Left renal pelvis (tissue), 4 donors: ENCODE measurements at regions not wholly inside any gene's neighbourhood (a gene's known extent, or its start where the extent isn't known, plus 50 kb on each side); places are given as distances from the start of the nearest gene placed in this dataset.
"Not testable (repeated sequence)": the region's sequence is repeated elsewhere in the genome, so short reads cannot be mapped to it uniquely, and the experiment has no call there.

Experiments used
- DNase-seq, 4 donors: peaks; one replicate each; pipeline ENCODE4 v3.0.0-alpha.2; 2013; ENCODE audit warnings: low read depth in 4 of 4, low spot score in 3 of 4

DNA sequence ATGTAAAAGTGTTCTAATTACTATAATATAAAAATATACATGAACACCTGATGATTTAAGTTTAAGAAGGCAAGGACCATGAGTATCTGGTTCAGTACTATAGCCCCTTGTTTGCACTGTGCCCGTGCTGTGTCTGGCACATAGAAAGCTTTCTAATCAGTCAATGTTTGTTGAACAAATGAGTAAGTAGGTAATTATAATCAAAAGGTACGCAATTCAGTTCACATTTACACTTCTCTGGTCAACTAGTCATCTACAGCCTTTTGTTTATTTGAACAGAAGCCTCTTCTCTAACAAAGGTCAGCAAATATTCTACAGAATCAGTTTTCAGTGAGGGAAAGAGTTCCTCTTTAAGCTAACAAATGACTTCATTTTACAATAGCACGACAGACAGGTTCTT is 523.3 kb downstream of the SMARCA1 start:
- DNase-seq, result no peak

DNA sequence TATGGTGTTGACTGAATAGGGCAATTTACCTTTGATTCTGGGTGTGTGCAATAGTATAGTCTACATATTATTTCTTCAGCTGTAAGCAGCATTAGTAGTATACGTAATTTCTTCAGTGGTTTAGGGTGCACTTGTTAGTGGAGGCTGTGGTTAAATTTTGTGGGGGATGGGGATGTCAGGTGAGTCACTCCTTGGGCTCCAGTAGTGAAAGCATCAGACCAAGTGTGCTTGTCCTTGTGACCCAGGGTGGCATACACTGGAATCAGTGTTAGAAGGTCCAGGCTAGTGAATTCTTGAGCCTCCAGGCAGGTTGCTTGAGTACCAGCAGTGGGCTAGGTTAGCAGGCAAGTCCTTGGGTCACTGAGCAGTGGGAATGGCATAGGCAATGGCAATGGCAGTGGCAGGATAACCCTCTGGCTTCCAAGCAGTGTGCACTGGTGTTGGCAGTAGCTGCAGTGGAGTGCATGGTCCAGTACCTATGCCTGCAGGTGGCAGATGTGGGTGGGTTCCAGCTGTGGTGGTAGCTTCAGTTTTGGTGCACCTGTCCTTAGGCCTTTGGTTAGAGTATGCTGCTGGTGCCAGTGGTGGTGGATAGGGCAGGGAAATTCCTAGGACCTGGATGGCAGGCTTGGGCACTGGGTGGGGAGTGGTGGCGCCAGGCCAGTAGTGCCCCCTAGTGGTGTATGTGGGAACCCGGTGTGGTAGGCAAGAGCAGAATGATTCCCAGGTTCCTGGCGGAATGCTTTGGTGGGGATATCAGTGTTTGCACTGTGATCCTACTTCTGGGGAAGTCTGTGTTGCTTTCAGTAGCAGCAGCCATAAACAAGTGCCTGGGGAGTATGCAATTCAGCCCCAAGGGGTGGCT is 531.0 kb downstream of the SMARCA1 start:
- no peak for DNase-seq

DNA sequence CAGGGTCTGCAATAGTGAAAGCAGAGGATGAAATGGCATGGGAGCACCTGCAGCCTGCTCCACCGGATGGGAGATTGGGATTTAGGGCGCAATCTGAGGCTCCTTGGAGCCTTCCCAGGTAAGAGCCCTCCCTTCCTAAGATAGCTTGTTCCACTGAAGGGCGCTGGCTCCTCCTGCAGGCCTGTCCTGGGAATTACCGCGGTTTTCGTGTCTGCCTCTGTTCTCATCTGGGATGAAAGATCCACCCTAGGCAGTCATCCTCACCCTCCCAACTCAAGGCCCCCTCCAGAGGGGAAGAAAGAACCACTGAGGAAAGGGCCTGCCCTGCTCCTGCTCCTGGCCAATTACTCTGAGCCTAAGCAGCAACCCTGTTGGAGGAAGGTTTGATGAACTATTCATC is 547.5 kb downstream of the SMARCA1 start:
- DNase-seq, result no peak

DNA sequence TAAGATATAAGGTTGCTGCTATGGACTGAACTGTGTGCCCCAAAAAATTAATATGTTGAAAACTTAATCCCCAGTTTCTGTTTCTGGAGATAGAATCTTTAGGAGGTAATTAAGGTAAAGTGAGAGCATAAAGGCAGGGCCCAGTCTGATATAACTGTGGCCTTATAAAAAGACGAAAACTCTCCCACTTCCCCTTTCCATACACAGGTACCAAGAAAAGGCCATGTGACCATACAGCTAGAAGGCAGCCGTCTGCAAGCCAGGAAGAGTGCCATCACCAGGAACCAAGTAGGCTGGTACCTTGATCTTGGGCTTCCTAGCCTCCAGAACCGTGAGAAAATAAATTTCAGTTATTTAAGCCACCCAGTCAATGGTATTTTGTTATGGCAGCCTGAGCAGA is 550.3 kb downstream of the SMARCA1 start:
- DNase-seq, result no peak

DNA sequence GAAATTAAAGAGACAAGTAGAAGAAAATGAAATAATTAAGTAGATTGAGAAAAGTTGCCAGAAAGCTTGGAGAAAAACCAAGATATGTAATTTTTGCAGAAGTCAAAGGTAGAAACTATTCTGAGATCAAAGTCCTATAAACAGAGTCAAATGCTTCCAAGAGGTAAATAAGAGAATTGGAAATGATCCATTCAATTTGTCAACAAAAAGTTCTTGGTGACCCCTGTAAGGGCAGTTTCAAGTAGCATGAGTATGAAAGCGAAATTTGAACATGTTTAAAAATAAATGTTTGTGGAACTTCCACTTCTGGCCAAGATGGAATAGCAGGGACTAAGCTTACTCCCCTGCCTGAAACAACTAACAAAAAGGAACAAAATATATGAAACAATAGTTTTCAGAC is 562.0 kb downstream of the SMARCA1 start:
- DNase-seq, result no peak

DNA sequence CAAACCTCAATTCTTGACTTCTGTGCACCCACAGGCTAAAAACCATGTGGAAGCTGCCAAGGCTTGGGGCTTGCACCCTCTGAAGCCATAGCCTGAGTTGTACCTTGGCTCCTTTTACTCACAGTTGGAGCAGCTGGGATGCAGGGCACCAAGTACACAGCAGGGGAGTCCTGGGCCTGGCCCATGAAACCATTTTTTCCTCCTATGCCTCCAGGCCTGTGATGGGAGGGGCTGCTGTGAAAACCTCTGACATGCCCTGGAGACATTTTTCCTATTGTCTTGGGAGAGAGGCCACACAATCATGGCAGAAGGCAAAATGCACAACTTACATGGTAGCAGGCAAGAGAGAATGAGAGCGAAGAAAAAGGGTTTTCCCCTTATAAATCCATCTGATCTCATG is 568.6 kb downstream of the SMARCA1 start:
- DNase-seq, result not testable (repeated sequence)

DNA sequence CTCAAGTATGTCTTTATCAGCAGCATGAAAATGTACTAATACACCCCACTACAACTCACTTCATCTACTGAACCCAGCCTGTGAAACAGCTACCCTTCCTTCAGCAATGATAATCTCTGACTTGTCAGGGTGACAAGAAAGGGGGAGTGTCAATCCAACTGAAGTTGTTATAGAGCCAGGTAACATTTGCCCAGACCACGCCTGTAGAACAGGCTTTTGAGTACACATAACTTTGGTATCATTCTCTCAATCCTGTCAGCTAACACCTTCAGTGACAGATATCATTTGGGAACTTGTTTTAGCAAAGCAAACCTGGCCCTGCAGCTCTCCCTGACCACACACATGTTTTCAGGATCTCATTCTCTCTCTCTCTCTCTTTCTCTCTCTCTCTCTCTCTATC is 592.2 kb downstream of the SMARCA1 start:
- DNase-seq, result no peak

DNA sequence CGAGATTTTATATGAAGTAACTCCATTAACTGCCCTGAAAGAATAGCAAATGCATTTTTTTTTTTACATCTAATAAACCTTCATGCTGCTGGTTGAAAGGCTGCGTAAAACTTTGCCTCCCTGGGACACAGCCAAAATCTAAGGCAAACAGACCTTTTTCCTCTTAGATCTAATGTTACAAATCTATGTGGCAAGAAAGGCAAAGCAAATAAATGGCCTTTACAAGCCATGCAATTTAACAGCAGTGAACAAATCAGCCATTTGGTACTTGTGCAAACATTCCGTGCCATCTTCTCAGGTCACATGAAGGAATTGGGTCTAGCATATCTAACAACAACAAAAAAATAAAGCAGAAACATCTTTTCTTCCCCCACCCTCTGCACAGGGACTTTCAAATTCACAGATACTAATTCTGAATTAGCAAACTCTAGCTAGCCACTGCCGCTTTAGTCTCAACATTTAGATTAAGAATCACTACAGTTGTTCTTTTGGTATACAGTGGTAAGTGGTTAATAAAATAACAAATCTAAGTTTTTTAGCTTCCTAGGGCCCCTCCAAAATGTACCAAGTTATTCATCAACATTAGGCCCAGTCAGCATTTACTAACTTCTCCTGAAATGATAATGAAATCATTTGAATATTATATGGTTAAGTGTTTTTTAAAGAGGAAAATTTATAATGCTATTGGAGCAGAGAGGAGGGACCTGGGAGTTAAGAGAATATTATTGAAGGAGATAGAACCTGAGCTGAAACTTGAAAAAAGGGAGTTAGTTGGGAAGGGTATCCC is 593.8 kb downstream of the SMARCA1 start:
- DNase-seq, result no peak

DNA sequence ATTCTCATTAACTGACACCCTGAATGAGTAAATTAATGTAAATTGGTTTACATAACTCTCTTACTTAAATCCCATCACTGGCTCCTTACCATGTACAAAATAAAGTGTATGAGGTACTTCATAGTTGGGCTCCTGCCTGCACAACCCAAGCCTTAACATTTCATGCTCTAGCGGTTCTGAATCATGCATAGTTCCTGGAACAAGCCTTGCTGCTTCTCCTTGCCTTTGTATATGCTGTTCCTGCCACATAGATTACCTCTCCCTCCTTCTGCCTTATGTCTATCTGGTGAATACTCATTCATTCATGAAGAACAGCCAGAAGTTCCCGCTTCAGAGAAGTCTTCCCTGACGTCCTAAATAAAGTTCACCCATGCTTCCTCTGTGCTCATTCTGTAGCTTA is 594.7 kb downstream of the SMARCA1 start:
- no peak for DNase-seq

DNA sequence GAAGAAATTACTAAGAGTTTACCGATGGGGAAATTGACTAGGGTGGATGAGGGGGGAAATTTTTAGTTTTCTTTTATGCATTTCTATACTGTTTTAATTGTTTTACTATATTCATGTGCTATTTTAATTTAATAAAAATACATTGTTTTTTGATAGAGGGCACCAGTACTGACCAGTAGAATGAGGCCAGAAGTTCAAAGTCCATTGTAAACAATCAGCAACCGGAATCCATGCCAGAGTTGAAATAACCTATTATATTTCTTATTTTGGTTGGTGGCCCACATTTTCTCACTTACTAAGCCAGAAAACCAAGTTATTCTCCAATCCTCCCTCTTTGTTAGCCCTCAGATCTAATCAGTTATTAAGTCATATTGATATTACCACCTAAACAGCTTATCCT is 595.9 kb downstream of the SMARCA1 start:
- no peak for DNase-seq

DNA sequence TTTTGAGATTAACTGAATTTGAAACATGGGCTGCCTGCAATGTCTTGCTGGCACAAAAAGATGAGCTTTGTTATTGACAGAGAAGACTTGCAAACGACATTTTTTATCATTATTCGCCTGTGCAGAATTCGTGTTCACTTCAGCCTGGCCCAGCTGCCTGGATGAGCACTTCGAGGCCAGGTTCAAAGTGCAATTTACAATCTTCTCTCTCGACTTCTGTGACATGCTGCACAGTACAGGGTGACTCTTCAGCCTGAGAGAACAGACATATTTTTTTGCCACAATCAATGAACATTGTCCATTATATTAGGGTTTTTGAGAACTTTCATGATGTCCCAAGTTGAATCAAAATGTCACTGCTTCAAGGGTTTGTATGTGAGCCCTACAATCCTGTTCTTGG is 616.5 kb downstream of the SMARCA1 start:
- no peak for DNase-seq

DNA sequence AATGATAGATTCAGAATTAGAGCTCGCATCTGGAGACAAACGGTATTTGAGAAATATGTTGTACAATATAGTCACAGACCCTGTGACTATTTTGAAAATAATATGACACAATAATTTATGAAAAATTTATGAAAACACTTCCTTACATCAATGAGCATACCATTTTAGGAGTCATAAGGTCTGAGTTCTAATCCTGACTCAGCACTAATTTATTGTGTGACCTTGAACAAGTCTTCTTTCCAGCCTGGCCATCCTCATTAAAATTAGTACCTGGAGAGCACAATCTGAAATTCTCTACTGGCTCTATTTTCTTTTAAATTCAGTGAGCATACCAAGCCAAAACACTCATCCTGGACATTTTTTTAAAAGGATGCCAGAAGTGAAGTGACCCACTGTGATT is 622.3 kb downstream of the SMARCA1 start:
- no peak for DNase-seq

DNA sequence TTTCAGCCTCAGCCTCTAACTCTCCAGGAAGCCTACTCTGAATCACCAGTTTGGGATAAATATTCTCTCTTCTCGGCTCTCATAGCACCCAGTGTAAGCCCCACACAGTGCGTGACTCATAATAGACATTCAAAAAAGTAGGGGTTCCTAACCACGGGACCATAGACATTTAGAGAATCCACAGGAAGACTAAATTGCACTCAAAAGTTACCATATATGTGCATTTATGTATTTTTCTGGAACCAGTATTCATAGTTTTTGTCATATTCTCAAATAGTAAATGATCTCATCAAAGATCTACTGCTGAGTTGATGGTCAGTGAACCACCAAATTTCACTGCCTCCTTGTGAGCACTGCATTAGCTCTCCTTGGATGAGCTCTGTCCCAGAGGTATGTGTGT is 625.7 kb downstream of the SMARCA1 start:
- DNase-seq, result no peak

DNA sequence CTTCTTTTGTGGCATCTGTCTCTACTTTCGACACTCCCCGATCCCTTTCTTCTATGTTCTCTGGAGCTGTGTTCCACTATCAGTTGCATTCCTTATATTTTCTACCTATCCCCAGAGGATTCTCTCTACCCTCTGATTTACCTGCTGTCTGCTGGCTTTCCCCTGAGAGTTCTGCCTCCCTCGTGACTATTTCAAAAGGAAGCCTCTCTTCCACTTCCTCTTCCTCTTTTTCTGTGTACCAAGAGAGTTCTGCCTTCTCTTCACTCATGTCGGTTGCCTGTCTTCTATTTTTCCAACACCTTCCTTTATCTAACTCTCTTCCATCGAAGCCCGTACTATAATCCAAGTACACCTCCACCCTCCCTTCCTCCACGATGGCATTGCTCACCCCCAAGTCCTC is 631.7 kb downstream of the SMARCA1 start:
- DNase-seq, result no peak

DNA sequence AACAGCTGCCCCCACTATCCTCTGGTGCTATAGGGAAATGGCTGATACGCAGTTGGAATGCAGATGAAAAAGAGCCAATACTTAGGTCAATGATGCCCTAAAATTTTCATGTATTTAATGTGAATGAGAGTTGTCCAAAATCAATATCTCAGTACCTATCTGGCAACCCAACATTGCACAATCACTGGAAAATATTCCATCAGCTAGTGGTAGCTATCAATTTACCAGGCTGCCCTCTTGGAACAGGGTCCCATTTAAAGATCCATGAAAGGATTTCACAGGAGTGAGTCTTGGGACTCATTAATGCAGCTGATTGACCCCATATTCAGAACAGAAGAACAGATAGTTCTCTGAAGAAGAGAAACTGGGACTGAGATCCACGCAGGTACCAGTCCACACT is 638.9 kb downstream of the SMARCA1 start:
- no peak for DNase-seq

DNA sequence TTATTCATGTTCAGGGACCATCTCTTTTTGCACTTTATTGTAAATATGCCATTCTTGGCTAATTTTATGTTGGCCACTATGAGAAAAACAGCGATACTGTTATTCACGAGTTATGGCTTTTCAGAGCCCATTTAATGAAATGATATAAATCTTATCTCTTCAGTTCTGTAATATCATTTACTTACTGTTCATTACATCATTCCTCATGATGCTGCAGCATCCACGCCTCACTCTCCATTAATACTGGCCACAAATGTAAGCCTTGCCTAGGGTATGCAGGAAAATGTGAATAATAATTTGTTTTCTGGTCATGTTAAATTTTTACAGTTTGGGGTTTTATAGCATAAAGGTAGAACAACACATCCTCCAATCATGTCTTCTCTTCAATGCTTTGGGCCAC is 639.6 kb downstream of the SMARCA1 start:
- no peak for DNase-seq

DNA sequence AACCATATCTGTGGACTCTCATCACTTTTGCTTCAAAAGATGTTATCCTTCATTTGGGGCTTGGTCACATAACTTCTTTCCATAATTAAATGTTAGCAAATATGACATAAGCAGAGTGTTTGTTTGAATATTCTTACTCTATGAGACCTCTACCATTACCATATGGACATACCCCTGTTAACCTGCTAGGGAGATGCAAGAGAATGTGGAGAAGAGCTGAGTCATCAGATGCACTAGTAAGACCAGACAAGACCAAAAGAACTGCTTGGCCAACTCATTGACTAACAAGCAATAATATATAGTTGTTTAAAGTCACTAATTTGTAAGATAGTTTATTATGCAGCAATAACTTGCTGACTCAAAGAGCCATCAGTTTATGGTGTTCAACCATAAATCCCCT is 652.9 kb downstream of the SMARCA1 start:
- no peak for DNase-seq

DNA sequence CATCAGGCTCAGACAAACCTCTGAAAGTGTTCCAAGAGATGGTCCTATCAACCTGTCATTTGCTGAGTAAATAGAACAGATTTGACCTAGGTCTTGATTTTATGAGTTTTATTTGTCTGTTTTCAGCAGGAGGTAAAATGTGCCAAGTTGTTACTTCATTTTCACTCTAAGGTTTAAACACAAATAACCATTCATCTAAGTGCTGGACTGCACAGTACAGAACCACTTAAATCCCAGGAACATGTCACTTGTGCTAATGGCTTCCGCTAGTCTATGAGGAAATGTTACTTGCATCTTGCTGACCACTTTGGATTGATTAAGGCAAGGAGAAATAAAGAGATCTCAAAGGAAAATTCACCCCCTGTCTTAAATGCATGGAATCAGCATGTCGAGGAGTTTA is 660.7 kb downstream of the SMARCA1 start:
- no peak for DNase-seq

DNA sequence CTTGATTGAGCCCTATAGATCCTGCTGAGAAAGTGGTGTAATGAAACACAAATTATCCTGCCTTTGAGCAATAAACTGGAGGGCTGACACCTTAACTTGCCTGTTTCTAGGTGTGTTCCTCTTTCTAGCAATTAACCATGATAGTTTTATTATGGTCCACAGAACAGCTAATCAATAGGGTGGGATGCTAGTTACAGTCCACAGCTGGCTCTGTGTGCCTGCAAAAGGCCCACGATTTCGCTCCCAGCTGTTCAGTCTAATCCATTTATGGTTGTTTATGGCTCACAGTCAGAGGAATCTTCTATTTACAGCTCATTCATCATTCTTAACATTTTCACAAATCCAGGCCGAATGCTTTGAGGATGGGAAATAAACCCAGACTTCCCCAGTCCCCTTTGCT is 674.9 kb downstream of the SMARCA1 start:
- no peak for DNase-seq

DNA sequence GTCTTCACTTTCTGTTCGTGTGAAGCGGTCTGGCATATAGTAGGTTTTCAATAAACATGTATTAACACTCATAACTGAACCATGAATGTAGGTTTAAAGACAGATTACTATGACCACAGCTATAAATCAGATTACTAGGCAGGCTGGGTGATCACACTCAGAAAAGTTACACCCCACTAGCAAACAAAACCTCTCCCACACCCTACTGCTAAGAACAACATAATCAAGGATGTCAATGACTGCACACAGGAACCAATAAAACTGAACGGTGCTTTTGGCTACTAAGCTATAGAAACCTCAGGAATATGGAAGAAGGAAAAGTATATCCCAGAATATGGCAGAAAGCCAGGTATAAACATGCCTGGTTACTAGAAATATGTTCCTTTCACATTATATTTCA is 676.9 kb downstream of the SMARCA1 start:
- no peak for DNase-seq

DNA sequence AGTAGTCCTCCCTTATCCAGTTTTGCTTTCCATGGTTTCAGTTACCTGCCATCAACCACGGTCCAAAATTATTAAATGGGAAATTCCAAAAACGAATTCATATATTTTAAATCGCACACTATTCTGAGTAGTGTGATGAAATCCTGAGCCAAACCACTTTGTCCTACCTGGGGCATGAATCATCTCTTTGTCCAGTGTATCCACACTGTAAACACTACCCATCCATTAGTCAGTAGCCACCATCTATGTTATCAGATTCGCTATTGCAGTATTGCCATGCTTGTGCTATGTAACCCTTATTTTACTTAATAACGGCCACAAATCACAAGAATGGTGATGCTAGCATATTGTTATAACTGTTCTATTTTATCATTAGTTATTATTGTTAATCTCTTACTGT is 704.6 kb downstream of the SMARCA1 start:
- no peak for DNase-seq

DNA sequence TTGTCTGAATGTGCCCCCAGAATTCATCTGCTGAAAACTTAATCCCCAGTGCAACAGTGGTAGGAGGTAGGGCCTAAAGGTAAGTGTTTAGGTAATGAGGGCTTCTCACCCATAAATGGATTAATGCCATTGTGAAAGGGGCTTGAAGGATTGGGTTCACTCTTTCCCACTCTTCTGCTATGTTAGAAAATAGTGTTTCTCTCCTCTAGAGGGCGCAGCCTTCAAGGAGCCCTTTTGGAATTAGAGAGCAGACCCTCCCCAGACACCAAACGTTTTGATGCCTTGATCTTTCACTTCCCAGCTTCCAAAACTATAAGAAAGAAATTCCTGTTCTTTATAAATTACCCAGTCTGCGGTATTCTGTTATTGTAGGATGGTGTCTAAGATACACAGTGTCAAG is 706.4 kb downstream of the SMARCA1 start:
- DNase-seq, result peak in 1 of 4 donors; percentile 1
